ENCODE measurements at regions not wholly inside any gene's neighbourhood (a gene's known extent, or its start where the extent isn't known, plus 50 kb on each side); places are given as distances from the start of the nearest gene placed in this dataset.
"Not testable (repeated sequence)": the region's sequence is repeated elsewhere in the genome, so short reads cannot be mapped to it uniquely, and the experiment has no call there.

GRCh38 chr3:161920196-161920595, 423.6 kb downstream of the OTOL1 start:
- no peak for DNase-seq (ENCODE audit: low spot score)

- no peak for DNase-seq (ENCODE audit: low spot score)
Measured at GRCh38 chr3:161925749-161926360, 429.2 kb downstream of the OTOL1 start.

DNA sequence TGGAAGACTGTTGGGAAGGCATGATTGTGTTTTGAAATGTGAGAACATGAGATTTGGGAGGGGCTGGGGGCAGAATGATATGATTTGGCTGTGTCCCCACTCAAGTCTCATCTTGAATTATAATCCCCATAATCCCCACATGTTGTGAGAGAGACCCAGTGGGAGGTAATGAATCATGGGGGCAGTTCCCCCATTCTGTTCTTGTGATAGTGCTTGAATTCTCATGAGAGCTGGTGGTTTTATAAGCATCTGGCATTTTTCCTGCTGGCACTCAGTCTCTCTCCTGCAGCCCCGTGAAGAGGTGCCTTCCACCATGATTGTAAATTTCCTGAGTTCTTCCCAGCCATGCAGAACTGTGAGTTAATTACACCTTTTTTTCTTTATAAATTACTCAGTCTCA, 430.5 kb downstream of the OTOL1 start:
- no peak for DNase-seq (ENCODE audit: low spot score)

DNA sequence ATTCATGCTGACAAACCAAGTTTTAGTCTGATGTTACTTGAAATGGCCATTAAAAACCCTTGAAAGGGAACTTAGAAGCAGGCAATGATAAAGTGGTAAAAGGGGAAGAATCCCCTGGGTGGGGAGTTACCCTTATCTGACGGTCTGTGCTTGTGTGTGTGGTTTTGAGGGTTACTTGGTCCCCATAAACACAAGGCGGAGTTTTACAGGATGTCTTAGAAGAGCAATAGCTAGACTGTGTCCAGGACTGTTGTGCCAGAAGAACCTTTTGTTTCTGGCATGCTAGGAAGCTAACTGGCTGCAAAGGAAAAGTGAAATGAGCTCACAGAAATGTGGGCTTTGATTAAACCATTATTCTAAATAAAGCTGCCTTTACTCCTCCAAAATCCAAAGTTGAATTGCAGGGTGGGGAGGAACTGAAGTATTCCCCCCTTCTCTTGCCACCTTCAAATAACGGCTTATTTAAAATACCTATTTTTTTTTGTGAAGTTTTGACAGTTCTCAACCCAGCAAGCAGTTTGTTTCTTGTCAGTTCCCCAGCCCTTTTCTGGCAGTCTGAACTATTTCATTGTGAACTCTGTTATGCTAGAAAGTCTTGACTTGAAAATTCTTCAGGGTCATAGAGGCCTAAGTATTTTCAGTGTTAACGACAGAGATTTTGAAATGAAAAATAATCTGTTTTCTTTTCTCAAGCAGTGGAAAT, 443.5 kb downstream of the OTOL1 start:
- no peak for DNase-seq (ENCODE audit: low spot score)

DNA sequence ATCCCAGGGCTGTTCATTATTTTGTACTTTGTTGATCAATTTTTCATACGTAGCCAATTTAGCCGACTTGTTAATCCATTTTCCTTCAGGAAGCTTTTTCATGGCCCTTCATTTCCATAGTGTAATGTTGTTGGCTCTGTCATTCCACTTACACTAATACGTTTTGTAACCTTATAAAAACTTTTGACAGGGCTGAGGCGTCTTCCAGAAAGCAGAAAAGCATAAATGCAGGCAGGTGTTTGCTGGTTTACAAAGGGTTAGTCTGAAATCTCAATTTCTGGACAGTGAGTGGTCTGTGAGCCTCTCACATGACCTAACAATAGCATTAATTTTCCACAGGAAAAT, 444.0 kb downstream of the OTOL1 start:
- DNase-seq (ENCODE audit: low spot score): no peak

DNA sequence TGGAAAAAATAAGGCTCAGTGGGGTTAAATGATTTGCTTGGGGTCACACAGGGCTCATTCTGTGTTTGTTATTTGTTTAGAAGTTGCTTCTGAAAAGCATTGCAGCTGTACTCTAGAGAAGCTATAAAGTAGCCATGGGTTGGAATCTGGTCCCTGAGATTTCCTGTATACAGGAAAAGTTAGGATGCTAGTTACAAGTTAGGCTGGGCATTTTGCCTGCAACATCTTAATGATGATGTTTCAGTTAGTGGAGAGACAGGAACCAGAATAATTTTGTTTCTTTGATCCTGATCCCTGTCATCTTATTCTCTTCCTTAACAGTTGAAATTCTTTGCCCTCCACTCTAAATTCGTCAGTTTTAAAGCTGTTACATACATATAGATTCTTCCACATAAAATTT, 445.3 kb downstream of the OTOL1 start:
- DNase-seq (ENCODE audit: low spot score): no peak

- not testable (repeated sequence) for DNase-seq (ENCODE audit: low spot score)
Measured at GRCh38 chr3:161943801-161944345, 447.3 kb downstream of the OTOL1 start.

GRCh38 chr3:161946443-161946960, 449.9 kb downstream of the OTOL1 start:
- DNase-seq (ENCODE audit: low spot score): no peak

DNA sequence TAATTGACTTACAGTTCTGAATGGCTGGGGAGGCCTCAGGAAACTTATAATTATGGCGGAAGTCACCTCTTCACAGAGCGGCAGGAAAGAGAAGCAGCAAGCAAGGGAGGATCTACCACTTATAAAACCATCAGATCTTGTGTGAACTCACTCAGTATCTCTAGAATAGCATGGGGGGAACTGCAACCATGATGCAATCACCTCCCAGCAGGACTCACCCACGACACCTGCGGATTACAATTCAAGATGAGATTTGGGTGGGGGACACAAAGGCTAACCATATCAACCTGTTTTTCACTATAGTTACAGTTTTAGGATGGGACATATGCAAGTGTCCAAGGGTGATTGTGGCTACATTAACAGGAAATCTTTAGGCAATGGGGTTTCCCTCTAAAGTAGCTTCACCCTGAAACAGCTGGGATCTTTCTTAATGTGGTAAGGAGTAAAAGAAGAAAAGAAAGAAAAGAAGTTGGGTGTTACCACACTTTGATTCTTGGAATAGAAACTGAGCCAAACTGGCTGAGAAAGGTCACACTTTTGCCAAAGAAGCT, 453.8 kb downstream of the OTOL1 start:
- no peak for DNase-seq (ENCODE audit: low spot score)

- no peak for DNase-seq (ENCODE audit: low spot score)
Measured at GRCh38 chr3:161957467-161957866, 460.9 kb downstream of the OTOL1 start.

DNA sequence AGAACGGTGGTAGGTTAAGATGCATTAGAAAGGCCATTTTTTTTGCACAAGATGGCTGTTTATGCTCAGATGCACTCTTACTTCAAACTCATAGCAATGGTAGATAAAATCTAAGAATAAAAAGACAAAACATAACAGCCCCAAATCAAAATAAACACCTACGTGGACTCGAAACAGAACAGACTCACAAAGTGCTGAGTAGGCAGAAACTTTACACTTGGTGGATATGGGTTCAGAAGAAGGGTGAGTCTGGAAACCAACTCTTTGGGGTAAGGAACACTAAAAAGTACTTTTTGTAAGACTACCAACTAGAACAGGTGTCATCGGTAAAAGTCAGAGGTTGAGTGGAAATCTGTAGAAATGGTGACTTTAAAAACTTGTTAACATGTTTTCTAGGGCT, 468.2 kb downstream of the OTOL1 start:
- DNase-seq (ENCODE audit: low spot score): no peak

DNA sequence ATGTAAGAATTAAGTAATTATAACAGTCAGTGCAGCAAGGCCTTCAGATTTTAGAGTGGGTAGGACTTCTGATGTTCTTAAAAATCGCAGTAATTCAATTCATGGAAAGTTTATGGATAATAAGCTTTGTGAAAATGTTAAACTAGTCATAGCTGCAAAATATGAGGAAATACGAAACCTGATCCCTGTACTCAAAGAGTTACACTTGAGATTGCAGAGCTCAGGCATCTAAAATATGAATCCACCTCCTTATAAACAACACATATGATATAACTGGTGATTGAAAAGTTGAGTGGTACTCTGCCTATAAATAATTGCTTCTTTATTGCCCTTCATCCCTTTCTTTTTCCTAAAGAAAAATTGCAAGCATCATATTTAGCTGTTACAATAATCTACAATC, 473.3 kb downstream of the OTOL1 start:
- DNase-seq (ENCODE audit: low spot score): no peak

DNA sequence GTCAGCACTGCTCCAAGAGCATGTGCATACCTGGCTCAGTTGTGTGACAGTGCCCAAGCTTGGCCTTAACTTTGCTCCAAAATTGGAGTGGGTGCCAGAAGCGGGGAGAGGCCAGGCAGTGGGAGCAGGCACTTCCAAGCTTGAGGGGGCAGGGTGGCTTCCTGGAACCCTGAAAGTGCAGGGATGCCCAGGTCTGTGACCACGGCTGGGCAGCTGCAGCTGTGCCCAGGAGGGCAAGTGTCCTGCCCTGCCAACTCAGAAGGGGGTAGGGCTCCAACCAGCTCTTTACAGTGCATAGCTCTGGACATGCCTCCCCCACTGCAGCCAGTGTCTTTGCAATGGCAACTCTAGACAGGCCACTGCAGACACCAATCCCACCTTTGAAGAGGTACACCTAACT, 478.6 kb downstream of the OTOL1 start:
- no peak for DNase-seq (ENCODE audit: low spot score)

DNA sequence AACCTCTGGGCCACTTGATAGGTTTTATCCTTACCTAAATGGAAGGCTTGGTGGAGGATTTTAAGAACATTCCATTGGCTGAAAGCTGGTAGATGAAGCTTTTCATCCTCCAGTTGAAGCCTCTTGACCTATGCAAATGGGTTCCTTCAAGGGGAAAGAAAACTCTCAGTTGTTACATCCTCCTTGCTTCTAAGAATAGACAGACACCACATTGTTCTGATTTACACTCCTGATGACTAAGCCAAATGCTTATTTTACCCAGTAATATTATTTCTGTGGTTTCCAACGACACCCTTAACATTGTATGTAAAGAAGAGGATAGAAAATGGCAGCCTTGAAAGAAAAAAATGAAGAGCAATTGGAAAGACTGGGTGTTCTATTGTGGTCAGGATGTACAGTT, 480.5 kb downstream of the OTOL1 start:
- no peak for DNase-seq (ENCODE audit: low spot score)

- DNase-seq (ENCODE audit: low spot score): no peak
Measured at GRCh38 chr3:161977850-161978249, 481.2 kb downstream of the OTOL1 start.

GRCh38 chr3:161987933-161988332, 491.3 kb downstream of the OTOL1 start:
- no peak for DNase-seq (ENCODE audit: low spot score)

DNA sequence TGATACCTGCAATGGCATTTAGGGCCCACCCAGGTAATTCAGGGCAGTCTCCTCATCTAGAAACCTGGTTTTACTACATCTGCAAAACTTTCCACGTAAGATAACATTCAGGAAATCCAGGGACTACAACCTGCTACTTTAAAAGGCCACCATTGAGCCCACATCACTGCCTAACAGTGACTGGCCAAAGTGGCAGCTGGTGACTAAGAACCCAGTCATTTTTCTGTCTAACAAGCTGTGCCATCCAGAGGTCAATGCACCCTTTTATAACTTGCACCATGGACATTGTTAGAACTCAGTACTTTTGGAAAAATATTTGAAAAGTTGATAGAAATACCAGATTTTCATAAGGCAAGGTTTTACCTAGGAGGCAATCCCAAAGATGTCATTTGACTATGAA, 492.4 kb downstream of the OTOL1 start:
- DNase-seq (ENCODE audit: low spot score): peak; percentile 54

GRCh38 chr3:161990036-161990435, 493.4 kb downstream of the OTOL1 start:
- no peak for DNase-seq (ENCODE audit: low spot score)

GRCh38 chr3:161991901-161992540, 495.4 kb downstream of the OTOL1 start:
- no peak for DNase-seq (ENCODE audit: low spot score)

DNA sequence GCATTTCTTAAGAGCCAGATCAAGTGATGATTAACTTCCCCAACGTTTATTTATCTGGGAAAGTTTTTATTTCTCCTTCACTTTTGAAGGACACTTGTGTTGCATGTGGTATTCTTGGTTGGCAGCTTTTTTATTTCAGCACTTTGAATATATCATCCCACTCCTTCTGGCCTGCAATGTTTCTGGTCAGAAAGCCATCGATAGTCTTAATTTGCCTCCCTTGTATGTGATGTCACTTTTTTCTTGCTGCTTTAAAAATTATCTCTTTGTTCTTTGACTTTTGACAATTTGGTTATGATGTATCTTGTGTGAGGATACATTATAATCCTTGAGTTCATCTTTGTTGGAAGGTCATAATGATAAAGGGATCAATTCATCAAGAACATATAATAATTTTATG, 503.2 kb downstream of the OTOL1 start:
- DNase-seq (ENCODE audit: low spot score): no peak

DNA sequence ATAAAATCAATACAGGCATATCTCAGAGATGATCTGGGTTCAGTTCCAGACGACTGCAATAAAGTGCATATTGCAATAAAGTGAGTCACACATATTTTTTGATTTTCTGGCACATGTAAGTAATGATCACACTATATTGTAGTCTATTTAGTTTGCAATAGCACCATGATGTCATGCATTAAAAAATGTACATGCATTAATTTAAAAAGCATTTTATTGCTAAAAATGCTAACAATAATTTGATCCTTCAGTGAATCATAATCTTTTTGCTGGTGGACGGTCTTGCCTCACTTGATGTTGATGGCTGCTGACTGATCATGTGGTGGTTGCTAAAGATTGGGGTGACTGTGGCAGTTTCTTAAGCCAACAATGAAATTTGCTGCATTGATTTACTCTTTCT, 511.1 kb downstream of the OTOL1 start:
- no peak for DNase-seq (ENCODE audit: low spot score)

GRCh38 chr3:162012633-162013032, 516.0 kb downstream of the OTOL1 start:
- no peak for DNase-seq (ENCODE audit: low spot score)

GRCh38 chr3:162014284-162014683, 517.7 kb downstream of the OTOL1 start:
- DNase-seq (ENCODE audit: low spot score): no peak
